Endodermal cell (in vitro differentiated cells): ENCODE measurements at regions not wholly inside any gene's neighbourhood (a gene's known extent, or its start where the extent isn't known, plus 50 kb on each side); places are given as distances from the start of the nearest gene placed in this dataset.
A peak's percentile ranks its signal among the peaks of the same experiment; 100 is the strongest.

Experiments used
- DNase-seq: peaks from one replicate; pipeline ENCODE4 v3.0.0-alpha.2; 2017
- H3K27ac ChIP-seq: 2 replicates; pipeline ENCODE4 v1.5.1; 2013; ENCODE audit warnings: mild to moderate bottlenecking, low read depth, low read length, moderate library complexity
- H3K27me3 ChIP-seq: 2 replicates; pipeline ENCODE4 v1.6.1; 2013; ENCODE audit warnings: mild to moderate bottlenecking, low read length, moderate library complexity; ENCODE audit not compliant: insufficient read depth, control insufficient read depth, poor library complexity, severe bottlenecking
- H3K36me3 ChIP-seq: 2 replicates; pipeline ENCODE4 v1.7.0; 2013; ENCODE audit warnings: mild to moderate bottlenecking, low read length, moderate library complexity; ENCODE audit not compliant: control insufficient read depth, insufficient read depth
- H3K4me1 ChIP-seq: one replicate; pipeline ENCODE4 v1.7.0; 2013; ENCODE audit warnings: low read length; ENCODE audit not compliant: control insufficient read depth, insufficient read depth
- H3K4me3 ChIP-seq: 2 replicates; pipeline ENCODE4 v1.5.1; 2013; ENCODE audit warnings: mild to moderate bottlenecking, low read length, moderate library complexity
- H3K9ac ChIP-seq: 2 replicates; pipeline ENCODE4 v1.6.1; 2013; ENCODE audit warnings: mild to moderate bottlenecking, low read length, moderate library complexity; ENCODE audit not compliant: poor library complexity, severe bottlenecking; ENCODE audit errors: extremely low read depth
- H3K9me3 ChIP-seq: 2 replicates; pipeline ENCODE4 v1.6.1; 2013; ENCODE audit warnings: mild to moderate bottlenecking, low read length, moderate library complexity; ENCODE audit not compliant: control insufficient read depth
- H3K27ac Mint-ChIP-seq: 2 replicates; pipeline ENCODE4 v1.8.0; 2020; ENCODE audit warnings: mixed read lengths
- H3K27me3 Mint-ChIP-seq: 2 replicates; pipeline ENCODE4 v1.8.0; 2021; ENCODE audit warnings: mild to moderate bottlenecking, mixed read lengths; ENCODE audit not compliant: insufficient read depth
- H3K36me3 Mint-ChIP-seq: 2 replicates; pipeline ENCODE4 v1.8.0; 2020; ENCODE audit warnings: low read depth, mixed read lengths
- H3K4me1 Mint-ChIP-seq: 2 replicates; pipeline ENCODE4 v1.8.0; 2020; ENCODE audit warnings: mixed read lengths
- H3K4me3 Mint-ChIP-seq: 2 replicates; pipeline ENCODE4 v1.8.0; 2020; ENCODE audit warnings: mild to moderate bottlenecking, moderate library complexity, mixed read lengths
- H3K9me3 Mint-ChIP-seq: 2 replicates; pipeline ENCODE4 v1.8.0; 2020; ENCODE audit warnings: mild to moderate bottlenecking, mixed read lengths
- CTCF ChIP-seq: fragments of 200-600 bp; sonication (generic); conservative IDR thresholded peaks from 2 replicates; pipeline ENCODE4 v1.5.0; 2021; ENCODE audit warnings: antibody characterized with exemption, mild to moderate bottlenecking
- WGBS, 2 experiments: methylation state at CpG; one replicate each; pipeline versions ENCODE4 v1.1.5 to v1.1.7; 2013; ENCODE audit warnings: missing lambda C conversion rate in 2 of 2, mixed read lengths in 1 of 2; ENCODE audit not compliant: insufficient coverage in 1 of 2, insufficient read length in 1 of 2; 5-methylcytosine and 5-hydroxymethylcytosine counted together

GRCh38 chr3:99240700-99241099 is 339.2 kb upstream of the DCBLD2 start:
- H3K27me3 Mint-ChIP-seq, result no peaks in the 10 kb centered on the region
- WGBS, 2 experiments, result 73% methylated on average over 2 of the region's 2 CpGs
- H3K27ac ChIP-seq, result peak overlapping the region; percentile 6

GRCh38 chr3:99236576-99236975 is 335.1 kb upstream of the DCBLD2 start:
- no peaks in the 10 kb centered on the region for H3K9me3 Mint-ChIP-seq
- Histone ChIP-seq H3K9ac (no peak overlapping the region), H3K9me3 (no peaks in the 10 kb centered on the region), H3K36me3 (no peaks in the 10 kb centered on the region), H3K27me3 (no peaks in the 10 kb centered on the region), H3K4me1 (no peaks in the 10 kb centered on the region), H3K27ac (no peak overlapping the region), H3K4me3 (no peak overlapping the region)
- H3K27me3 Mint-ChIP-seq, result no peaks in the 10 kb centered on the region
- no peaks in the 10 kb centered on the region for H3K4me1 Mint-ChIP-seq
- TF ChIP-seq CTCF, result no peak
- H3K4me3 Mint-ChIP-seq, result no peak overlapping the region
- no peaks in the 10 kb centered on the region for H3K36me3 Mint-ChIP-seq
- H3K27ac Mint-ChIP-seq, result no peak overlapping the region
- DNase-seq, result no peak

More at GRCh38 chr3:99240700-99241099, 339.2 kb upstream of the DCBLD2 start:
- Histone ChIP-seq H3K9ac (no peak overlapping the region), H3K4me3 (no peak overlapping the region), H3K9me3 (no peaks in the 10 kb centered on the region), H3K4me1 (no peaks in the 10 kb centered on the region), H3K36me3 (no peaks in the 10 kb centered on the region), H3K27me3 (no peaks in the 10 kb centered on the region)
- no peak for DNase-seq
- Mint-ChIP-seq H3K27ac (no peak overlapping the region), H3K9me3 (peaks cover 7% of the 10 kb centered on the region), H3K4me1 (no peaks in the 10 kb centered on the region), H3K4me3 (no peak overlapping the region), H3K36me3 (no peaks in the 10 kb centered on the region)
- no peak for TF ChIP-seq CTCF

- H3K36me3 Mint-ChIP-seq, result no peaks in the 10 kb centered on the region
- no peak for TF ChIP-seq CTCF
Measured at GRCh38 chr3:99232696-99233095, 331.2 kb upstream of the DCBLD2 start.

More at GRCh38 chr3:99232696-99233095, 331.2 kb upstream of the DCBLD2 start:
- no peaks in the 10 kb centered on the region for H3K9me3 ChIP-seq
- Mint-ChIP-seq H3K4me3 (no peak overlapping the region), H3K9me3 (no peaks in the 10 kb centered on the region), H3K27me3 (no peaks in the 10 kb centered on the region), H3K4me1 (no peaks in the 10 kb centered on the region), H3K27ac (no peak overlapping the region)
- H3K27ac ChIP-seq, result no peak overlapping the region
- no peaks in the 10 kb centered on the region for H3K27me3 ChIP-seq
- H3K4me3 ChIP-seq, result no peak overlapping the region
- no peaks in the 10 kb centered on the region for H3K4me1 ChIP-seq
- WGBS, 2 experiments, result 100% methylated on average over 1 of the region's 1 CpG; no CpG with 5 or more reads in 1 of the 2 experiments
- H3K9ac ChIP-seq, result no peak overlapping the region
- no peaks in the 10 kb centered on the region for H3K36me3 ChIP-seq
- DNase-seq, result no peak
